ENCODE measurements at regions not wholly inside any gene's neighbourhood (a gene's known extent, or its start where the extent isn't known, plus 50 kb on each side); places are given as distances from the start of the nearest gene placed in this dataset.

- H3K4me2 ChIP-seq (ENCODE audit: low read length), result no peak overlapping the region
- H2AFZ ChIP-seq (ENCODE audit: low read depth, low read length), result no peak overlapping the region
- no peak overlapping the region for H3K4me3 ChIP-seq (ENCODE audit: low read length)
- no peaks in the 10 kb centered on the region for H3K9me3 ChIP-seq (ENCODE audit: low read length)
- H3F3A ChIP-seq (ENCODE audit: insufficient read depth, low read length, poor library complexity, severe bottlenecking), result no peaks in the 10 kb centered on the region
- H3K27me3 ChIP-seq (ENCODE audit: insufficient read depth, low read depth, low read length), result no peaks in the 10 kb centered on the region
- no peak for TF ChIP-seq SMC3 (conservative IDR thresholded peaks at IDR 0.05; ENCODE audit: poor library complexity)
- TF ChIP-seq POLR2AphosphoS5 (IDR thresholded peaks at IDR 0.05), result no peak
- no peaks in the 10 kb centered on the region for H3K36me3 ChIP-seq (ENCODE audit: insufficient read depth, low read length)
- no peaks in the 10 kb centered on the region for H3K9me2 ChIP-seq (ENCODE audit: insufficient read depth, low read length)
- H4K20me1 ChIP-seq (ENCODE audit: insufficient read depth), result no peaks in the 10 kb centered on the region
- no peaks in the 10 kb centered on the region for H3K79me2 ChIP-seq (replicated peaks; ENCODE audit: insufficient read depth, low read length)
- no peak overlapping the region for H3K27ac ChIP-seq (ENCODE audit: low read length)
- H3K9ac ChIP-seq (ENCODE audit: low read length), result no peak overlapping the region
These were observed 1069.4 kb upstream of the ADGRL2 start for GRCh38 chr1:80731241-80731894.

- TF ChIP-seq SMC3 (conservative IDR thresholded peaks at IDR 0.05; ENCODE audit: poor library complexity), result no peak
- no peak for TF ChIP-seq TAF1 (IDR thresholded peaks at IDR 0.05; ENCODE audit: low read depth)
- TF ChIP-seq RAD21 (conservative IDR thresholded peaks at IDR 0.05), result no peak
- TF ChIP-seq EP300 (conservative IDR thresholded peaks at IDR 0.05; ENCODE audit: poor library complexity, severe bottlenecking), result no peak
- no peak for TF ChIP-seq EZH2 (IDR thresholded peaks at IDR 0.05; ENCODE audit: borderline replicate concordance, insufficient read depth, low read length, poor library complexity, severe bottlenecking)
- no peak for TF ChIP-seq REST (IDR thresholded peaks at IDR 0.05; ENCODE audit: borderline replicate concordance)
- no peak for TF ChIP-seq POLR2AphosphoS5 (IDR thresholded peaks at IDR 0.05)
- TF ChIP-seq MXI1 (conservative IDR thresholded peaks at IDR 0.05; ENCODE audit: poor library complexity, severe bottlenecking), result no peak
- no peak for TF ChIP-seq CTCF (IDR thresholded peaks at IDR 0.05; ENCODE audit: poor library complexity, severe bottlenecking)
- Histone ChIP-seq H3K9me3 (ENCODE audit: low read length) (no peaks in the 10 kb centered on the region), H3K79me2 (replicated peaks; ENCODE audit: insufficient read depth, low read length) (no peaks in the 10 kb centered on the region), H3F3A (ENCODE audit: insufficient read depth, low read length, poor library complexity, severe bottlenecking) (no peaks in the 10 kb centered on the region), H3K36me3 (ENCODE audit: insufficient read depth, low read length) (no peaks in the 10 kb centered on the region), H2AFZ (ENCODE audit: low read depth, low read length) (no peak overlapping the region), H3K27me3 (ENCODE audit: insufficient read depth, low read depth, low read length) (no peaks in the 10 kb centered on the region), H3K27ac (ENCODE audit: low read length) (no peak overlapping the region), H3K4me3 (ENCODE audit: low read length) (no peak overlapping the region), H4K20me1 (ENCODE audit: insufficient read depth) (no peaks in the 10 kb centered on the region), H3K4me2 (ENCODE audit: low read length) (no peak overlapping the region), H3K9ac (ENCODE audit: low read length) (no peak overlapping the region), H3K9me2 (ENCODE audit: insufficient read depth, low read length) (no peaks in the 10 kb centered on the region)
These were observed 1078.1 kb upstream of the ADGRL2 start for GRCh38 chr1:80722611-80723010.

Measured in neural cell (in vitro differentiated cells).